ENCODE measurements at regions not wholly inside any gene's neighbourhood (a gene's known extent, or its start where the extent isn't known, plus 50 kb on each side); places are given as distances from the start of the nearest gene placed in this dataset.
A peak's percentile ranks its signal among the peaks of the same experiment; 100 is the strongest.
"Not testable (repeated sequence)": the region's sequence is repeated elsewhere in the genome, so short reads cannot be mapped to it uniquely, and the experiment has no call there.

GRCh38 chr7:3138206-3138605 is 94.5 kb upstream of the CARD11 start:
- DNase-seq: no peak

GRCh38 chr7:3138997-3139396 is 95.3 kb upstream of the CARD11 start:
- no peak for DNase-seq

- DNase-seq: no peak
These were observed 97.2 kb upstream of the CARD11 start for GRCh38 chr7:3140834-3141233.

GRCh38 chr7:3141326-3141725 is 97.7 kb upstream of the CARD11 start:
- DNase-seq: no peak

GRCh38 chr7:3143869-3144775 is 100.5 kb upstream of the CARD11 start:
- DNase-seq: no peak

- DNase-seq: not testable (repeated sequence)
These were observed 101.1 kb upstream of the CARD11 start for GRCh38 chr7:3144776-3145125.

- no peak for DNase-seq
These were observed 103.0 kb upstream of the CARD11 start for GRCh38 chr7:3146571-3147226.

- not testable (repeated sequence) for DNase-seq
These were observed 104.8 kb upstream of the CARD11 start for GRCh38 chr7:3148471-3148870.

GRCh38 chr7:3149231-3149995 is 105.7 kb upstream of the CARD11 start:
- no peak for DNase-seq

GRCh38 chr7:3150027-3150426 is 106.4 kb upstream of the CARD11 start:
- peak; percentile 5 for DNase-seq

- no peak for DNase-seq
These were observed 108.1 kb upstream of the CARD11 start for GRCh38 chr7:3151784-3152183.

GRCh38 chr7:3152714-3153113 is 109.0 kb upstream of the CARD11 start:
- DNase-seq: no peak

GRCh38 chr7:3153118-3153517 is 109.5 kb upstream of the CARD11 start:
- no peak for DNase-seq

- DNase-seq: no peak
These were observed 110.7 kb upstream of the CARD11 start for GRCh38 chr7:3154317-3154716.

- DNase-seq: peak; percentile 72
These were observed 111.3 kb upstream of the CARD11 start for GRCh38 chr7:3154881-3155494.

GRCh38 chr7:3156508-3156907 is 112.8 kb upstream of the CARD11 start:
- DNase-seq: no peak

GRCh38 chr7:3157566-3158287 is 114.1 kb upstream of the CARD11 start:
- DNase-seq: peak; percentile 39

- DNase-seq: no peak
These were observed 114.7 kb upstream of the CARD11 start for GRCh38 chr7:3158341-3158760.

- DNase-seq: no peak
These were observed 115.4 kb upstream of the CARD11 start for GRCh38 chr7:3159039-3159438.

GRCh38 chr7:3159445-3159844 is 115.8 kb upstream of the CARD11 start:
- no peak for DNase-seq

- not testable (repeated sequence) for DNase-seq
These were observed 116.3 kb upstream of the CARD11 start for GRCh38 chr7:3159926-3160325.

GRCh38 chr7:3162289-3162688 is 118.6 kb upstream of the CARD11 start:
- DNase-seq: no peak
